Muscle of arm (tissue), 1 donor: ENCODE measurements at regions not wholly inside any gene's neighbourhood (a gene's known extent, or its start where the extent isn't known, plus 50 kb on each side); places are given as distances from the start of the nearest gene placed in this dataset.
"Not testable (repeated sequence)": the region's sequence is repeated elsewhere in the genome, so short reads cannot be mapped to it uniquely, and the experiment has no call there.

Experiments used
- DNase-seq: peaks from one replicate; pipeline ENCODE4 v3.0.0-alpha.2; 2013

DNA sequence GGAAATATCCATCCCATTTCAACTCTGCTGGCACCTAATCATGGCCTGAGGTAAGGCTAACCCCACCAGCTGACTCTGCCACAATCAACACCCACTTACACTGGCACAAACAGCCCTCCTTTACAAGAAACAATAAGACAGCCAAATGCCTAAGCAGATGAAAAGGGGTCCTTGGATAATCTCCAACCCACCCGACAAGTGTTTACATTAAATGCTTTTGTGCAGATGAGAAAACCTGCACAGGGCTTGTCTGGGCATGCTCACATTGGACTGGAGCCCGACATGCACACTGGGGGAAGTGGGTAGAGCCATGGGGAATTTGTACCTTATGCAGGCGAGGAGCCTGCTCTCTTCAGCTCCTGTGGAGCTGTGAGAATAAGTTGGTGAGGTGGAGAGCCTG lies 138.9 kb upstream of the ITM2A start:
- DNase-seq: no peak

DNA sequence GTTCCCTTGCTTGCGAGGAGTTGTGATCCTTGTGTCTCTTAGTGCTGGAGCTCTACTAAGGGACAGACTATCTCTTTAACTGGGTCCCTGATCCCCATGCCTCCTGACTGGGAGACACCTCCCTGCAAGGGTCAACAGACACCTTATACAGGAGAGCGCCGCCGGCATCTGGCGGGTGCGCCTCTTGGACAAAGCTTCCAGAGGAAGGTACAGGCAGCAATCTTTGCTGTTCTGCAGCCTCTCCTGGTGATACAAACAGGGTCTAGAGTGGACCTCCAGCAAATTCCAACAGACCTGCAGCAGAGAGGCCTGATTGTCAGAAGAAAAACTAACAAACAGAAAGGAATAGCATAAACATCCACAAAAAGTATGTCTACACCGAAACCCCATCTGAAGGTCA lies 115.6 kb upstream of the ITM2A start:
- DNase-seq: no peak

DNA sequence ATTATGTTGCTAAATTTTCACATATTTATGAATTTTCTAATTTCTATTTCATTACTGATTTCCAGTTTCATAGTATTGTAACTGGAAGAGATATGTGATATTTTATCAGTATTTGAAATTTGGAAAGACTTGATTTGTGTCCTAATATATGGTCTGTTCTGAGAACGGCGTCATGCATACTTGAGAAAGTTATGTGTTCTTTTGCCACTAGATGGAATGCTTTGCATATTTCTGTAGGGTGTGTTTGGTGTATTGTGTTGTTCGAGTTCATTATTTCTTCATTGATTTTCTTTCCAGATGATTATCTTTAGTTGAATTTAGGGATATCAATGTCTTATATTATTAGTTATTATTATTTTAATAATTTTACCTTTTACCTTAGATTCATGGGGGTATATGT lies 110.6 kb upstream of the ITM2A start:
- DNase-seq: no peak

DNA sequence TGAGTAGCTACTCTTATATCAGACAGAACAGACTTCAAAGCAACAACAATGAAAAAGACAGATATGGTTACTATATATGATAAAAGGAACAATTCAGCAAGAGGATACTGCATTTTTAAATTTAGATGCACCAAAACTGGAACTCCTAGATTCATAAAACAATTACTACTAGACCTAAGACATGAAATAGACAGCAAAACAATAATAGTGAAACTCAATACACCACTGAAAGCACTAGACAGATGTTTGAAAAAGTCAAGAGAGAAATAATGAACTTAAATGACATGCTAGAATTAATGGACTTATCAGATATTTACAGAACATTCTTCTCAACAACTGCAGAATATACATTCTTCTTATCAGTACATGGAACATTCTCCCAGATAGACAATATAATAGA lies 99.5 kb upstream of the ITM2A start:
- no peak for DNase-seq

DNA sequence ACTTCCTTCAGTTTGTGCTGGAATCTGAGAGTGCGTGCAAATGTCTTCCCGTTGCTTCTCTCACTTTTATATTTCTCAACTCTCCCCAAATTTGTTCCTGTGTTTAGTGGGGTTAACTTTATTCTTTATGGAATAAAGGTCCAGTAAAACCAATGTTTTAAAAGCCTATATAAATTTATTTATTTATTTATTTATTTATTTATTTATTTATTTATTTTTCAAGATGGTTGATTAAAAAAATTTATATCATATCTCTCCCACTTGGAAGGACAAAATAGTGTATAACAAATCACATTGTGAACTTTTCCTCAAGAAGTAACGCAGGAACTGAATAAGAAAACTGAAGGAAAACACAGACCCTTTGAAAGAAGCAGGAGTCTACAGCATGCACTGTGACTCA lies 95.3 kb upstream of the ITM2A start:
- DNase-seq: no peak

DNA sequence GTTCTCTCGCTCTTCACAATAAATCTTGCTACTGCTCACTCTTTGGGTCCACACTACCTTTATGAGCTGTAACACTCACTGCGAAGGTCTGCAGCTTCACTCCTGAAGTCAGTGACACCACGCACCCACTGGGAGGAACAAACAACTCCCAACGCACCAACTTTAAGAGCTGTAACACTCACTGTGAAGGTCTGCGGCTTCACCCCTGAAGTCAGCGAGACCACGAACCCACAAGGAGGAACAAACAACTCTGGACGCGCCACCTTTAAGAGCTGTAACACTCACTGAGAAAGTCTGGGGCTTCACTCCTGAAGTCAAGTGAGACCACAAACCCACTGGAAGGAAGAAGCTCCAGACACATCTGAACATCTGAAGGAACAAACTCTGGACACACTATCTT lies 89.5 kb upstream of the ITM2A start:
- not testable (repeated sequence) for DNase-seq

DNA sequence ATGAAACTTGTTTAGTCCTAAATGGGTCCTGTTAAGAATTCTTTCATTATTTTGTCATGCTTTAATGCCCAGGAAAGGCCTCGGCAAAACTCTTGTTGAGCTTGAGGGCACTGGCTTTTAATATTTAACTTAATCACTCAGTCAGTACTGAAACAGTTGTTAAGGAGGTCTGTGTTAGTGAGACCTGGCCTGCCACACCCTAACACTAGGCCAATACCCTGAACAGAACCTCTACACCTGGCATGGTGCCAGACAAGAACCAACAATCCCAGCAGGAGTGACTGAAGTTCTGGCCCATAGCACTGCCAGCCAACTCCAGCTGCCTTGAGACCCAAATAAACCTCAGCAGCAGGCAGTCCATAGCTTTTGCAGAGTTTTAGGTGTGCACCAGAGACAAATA lies 85.7 kb upstream of the ITM2A start:
- no peak for DNase-seq

DNA sequence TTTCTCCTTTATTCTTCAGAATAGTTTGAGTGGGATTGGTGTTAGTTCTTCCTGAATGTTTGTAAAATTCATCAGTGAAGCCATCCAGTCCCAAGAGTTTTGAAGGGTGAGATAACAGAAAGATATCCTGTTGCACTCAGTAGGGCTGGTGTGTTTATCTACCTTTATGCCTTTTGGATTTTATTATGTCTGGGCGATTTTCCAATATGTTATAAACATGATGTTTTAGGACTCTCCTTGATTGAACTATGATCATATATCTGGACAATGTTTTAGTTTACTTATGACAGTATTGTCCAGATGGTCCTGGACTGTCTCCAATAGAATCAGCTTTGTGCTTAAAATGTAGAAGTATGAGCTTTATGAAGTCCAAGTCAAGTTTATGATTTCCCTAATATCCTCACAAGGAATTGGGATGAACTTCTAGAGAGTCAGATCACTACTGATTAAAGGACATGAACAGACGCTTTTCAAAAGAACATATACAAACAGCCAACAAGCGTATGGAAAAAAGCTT lies 77.6 kb upstream of the ITM2A start:
- DNase-seq: peak; percentile 76

DNA sequence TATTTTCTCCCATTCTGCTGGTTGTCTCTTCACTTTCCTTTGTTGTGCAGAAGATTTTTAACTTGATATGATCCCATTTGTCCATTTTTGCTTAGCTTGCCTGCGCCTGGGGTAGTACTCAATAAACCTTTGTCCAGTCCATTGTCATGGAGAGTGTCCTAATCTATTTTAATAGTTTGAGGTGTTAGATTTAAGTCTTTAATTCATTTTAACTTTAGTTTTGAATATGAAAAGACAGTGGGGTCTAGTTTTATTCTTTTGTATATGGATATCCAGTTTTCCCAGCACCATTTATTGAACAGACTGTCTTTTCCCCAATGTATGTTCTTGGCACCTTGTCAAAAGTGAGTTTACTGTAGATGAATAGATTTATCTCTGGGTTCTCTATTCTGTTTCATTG lies 76.0 kb upstream of the ITM2A start:
- DNase-seq: no peak

DNA sequence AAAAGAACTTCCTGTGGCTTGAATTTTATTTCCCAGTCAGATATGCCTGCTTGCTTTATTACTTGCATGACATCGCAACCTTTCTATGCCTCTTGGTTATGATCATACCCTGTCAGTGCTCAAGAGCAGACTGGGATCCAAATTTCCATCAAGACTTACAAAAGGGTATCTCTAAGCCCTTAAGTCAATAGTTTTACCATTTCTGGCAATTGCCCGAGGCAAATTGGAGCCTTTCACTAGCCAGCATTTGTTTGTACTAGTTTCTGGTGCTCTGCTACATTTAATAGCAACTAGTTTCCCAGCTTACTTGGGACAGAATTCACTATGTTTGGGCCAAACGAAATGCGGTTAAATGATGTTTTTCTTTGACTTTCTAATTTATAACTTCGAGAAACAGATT lies 73.2 kb upstream of the ITM2A start:
- DNase-seq: no peak
